GM19468 (cell line): ENCODE measurements at regions not wholly inside any gene's neighbourhood (a gene's known extent, or its start where the extent isn't known, plus 50 kb on each side); places are given as distances from the start of the nearest gene placed in this dataset.
A peak's percentile ranks its signal among the peaks of the same experiment; 100 is the strongest.
"Not testable (repeated sequence)": the region's sequence is repeated elsewhere in the genome, so short reads cannot be mapped to it uniquely, and the experiment has no call there.

Source experiments
- ATAC-seq: cut with Tn5 transposase; IDR thresholded peaks from one replicate; pipeline ENCODE4 v1.9.1; 2021; ENCODE audit warnings: mild to moderate bottlenecking, moderate library complexity, moderate number of reproducible peaks; ENCODE audit not compliant: unreplicated experiment; ENCODE audit errors: extremely low read depth

DNA sequence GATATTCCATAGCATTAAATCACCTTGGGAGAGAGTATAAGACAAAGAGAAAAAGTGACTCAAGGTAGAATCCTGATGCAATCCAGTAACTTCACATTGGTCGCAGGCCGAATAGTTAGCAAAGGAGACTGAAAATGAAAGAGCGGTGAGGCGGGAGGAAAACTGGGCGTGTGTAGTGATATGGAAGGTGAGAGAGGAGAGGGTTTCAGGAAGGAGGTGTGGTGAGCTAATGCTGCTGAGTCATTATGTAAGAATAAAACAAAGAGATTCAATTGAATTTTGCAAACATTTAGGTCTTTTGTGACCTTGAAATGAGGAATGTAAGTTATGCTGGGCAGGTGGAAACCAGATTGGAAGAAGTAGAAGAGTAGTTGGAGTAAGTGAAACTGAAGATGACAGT is 235.3 kb downstream of the C3orf38 start:
- no peak for ATAC-seq

DNA sequence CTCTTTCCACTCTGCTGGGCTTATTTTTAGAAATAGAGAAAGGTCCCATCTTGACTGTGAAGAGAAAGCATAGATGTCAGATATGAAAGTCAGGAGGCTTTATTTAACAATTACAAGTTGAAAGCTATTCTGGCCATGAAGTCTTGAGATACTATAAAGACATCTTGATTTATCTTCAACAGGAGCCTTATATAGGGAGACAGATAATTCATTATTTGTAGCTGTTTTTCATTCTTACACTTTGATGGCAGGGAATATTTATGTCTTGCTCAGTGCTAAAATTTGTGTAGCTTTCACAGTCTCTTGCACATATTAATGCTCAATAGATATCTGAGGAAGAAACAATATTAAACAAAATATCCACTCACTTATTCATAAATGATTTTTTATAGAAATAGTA is 248.8 kb downstream of the C3orf38 start:
- no peak for ATAC-seq

DNA sequence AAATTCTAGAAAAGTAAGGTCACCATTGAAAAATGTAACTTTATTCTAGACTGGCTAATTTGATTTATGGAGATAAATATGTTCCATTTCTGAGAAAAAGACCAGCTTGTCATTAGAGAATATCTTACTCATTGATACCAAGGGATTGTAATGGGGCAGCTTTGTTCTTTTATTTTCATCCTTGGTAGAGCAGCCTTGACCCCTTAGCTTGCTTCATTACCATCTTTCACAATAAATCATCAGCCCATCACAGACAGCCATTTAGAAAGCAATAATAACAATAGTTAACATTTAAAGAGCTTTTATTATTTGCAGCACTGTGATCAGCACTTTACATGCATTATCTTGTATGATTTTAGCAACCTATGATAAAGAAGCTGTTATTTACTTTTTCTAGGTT is 253.6 kb downstream of the C3orf38 start:
- no peak for ATAC-seq

DNA sequence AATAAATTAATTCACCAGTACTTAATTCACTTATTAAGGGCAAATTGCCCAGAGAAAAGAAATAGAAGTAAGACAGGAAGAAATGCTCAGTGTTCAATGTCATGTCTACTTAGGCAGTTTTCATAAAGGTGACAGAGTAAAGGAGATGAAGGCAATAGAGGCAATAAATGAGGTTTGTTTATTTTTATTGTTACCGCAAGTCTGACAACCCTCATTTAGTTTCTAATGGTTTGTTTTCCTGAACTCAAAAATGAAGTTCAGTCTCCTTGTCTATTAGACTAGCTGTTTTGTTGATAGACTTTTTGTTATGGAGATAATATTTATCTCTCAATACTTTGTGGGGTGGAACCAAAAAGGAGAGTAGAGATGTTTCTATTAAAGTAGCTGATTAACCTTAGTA is 258.3 kb downstream of the C3orf38 start:
- no peak for ATAC-seq

DNA sequence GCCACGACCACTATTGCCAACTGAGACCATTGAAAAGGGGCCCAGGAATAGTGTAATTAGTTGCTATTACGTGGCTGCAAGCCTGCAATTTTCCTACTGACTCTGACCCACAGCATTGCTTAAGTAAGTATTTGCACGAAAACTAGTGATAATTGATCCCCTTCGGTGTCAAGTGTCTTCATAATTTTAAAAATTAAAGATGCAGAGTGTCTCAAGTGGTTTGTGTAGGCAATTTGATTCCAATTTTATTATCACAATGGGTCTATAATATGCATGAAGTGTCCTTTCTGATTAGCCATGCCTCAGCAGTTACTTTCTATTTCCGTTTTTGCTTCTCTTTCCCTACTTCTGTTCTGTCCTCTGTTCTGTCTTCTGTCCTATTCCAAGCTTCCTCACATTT is 259.2 kb downstream of the C3orf38 start:
- no peak for ATAC-seq

DNA sequence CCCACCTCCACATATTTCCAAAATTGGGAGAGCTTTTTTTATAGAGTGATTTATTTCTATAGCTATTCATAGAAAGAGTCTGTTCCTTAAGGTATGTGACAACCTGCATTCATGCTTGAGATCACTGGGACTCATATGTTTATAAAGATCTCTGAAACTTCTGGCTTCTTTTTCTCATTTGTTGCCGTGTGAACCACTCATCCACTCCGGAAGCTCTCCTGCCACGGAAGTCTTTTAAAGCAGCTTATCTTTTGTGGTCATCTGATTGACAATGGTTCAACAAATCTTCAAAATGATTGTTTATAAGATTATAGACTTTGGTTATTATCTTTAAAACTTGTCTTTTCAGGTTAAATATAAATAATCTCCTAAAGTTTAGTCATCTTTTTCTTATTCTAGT is 260.5 kb downstream of the C3orf38 start:
- ATAC-seq: no peak

DNA sequence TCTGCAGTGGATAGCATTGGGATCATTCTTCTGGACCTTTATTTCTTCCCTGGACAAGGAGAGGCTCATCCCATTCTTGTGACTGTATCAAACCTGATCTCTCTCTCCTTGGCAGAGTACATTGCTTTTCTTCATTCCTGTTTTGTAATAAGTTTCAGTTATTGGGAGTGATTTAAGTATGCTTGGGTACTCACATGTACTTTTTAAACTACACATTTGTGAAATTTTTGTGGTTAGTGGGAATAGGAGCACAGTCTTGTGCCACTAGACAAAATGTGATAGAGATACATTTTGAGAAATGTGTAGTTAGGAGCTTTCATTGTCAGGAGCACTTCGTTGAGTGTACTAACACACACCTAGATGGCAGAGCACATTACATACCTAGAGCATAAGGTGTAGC is 262.6 kb downstream of the C3orf38 start:
- no peak for ATAC-seq

DNA sequence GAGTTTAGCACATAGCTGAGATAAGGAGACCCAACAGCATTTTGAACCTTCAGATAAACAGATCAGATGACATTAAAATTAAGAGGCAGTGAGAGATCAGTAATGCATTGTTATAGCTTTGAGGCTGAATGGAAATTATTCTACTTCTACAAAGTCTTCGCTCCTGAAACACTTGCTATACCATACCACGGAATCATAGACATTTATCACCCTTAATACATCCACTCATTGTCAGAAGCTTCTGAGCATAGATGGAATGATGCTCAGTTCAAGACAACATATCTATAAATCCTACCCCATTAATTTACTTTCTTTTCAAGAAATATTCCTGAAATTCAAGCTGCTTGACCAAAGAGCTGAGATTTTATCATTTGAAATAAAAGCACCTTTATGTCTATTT is 266.7 kb downstream of the C3orf38 start:
- ATAC-seq: no peak

DNA sequence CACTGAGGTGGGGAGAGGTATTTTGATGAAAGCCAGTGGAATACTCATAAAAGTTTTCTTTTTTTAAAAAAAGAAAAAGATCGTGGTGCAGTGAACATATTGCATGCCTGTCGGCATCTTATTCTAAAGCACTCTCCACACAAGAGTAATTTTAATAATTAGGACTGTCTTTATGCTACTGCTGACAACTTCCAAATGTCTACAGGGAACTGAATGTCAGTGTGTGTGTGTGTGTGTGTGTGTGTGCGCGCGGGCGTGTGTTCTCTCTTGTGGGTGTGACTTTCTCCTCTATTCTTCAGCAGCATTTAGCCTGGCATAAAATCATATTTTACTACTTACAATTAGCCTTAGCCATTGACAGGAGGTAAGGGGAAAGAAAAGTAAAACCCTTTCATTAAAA is 268.5 kb downstream of the C3orf38 start:
- ATAC-seq: no peak

DNA sequence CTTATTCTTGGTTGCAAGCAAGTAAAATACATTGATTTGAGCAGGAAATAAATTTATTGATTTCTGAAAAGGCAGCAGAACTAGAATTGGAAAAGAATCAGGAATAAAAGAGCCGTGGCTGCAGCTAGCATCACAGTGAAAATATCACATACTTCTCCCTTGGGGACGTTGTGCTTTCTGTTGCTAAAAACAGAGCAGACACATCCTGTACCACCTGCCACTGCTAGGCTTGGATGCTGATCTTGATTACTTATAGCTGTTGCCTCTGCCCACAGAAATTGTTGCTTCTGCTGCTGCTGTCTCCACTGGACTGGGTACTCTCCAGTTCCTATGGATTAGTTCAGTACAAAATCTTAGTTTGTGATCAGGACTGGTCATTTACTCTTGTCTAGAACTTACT is 283.8 kb downstream of the C3orf38 start:
- peak; percentile 88 for ATAC-seq

DNA sequence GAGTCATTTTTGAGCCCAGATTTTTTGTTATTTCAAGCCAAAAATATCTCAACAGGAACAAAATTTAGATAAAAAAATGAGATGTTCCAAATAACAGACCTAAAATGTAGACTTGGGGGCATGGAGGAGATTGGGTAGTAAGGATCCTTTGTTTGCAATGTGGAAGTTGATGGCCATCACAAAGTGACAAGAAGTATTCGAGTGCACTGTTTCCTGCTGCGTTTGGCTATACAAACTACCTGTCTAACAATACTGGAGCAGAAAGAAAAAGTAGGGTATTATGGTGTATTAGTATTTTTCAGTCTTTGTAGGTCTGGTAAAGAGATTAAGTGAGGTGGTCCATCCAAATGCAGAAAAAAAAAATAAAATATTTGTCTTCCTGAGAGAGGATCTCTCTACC is 284.2 kb downstream of the C3orf38 start:
- ATAC-seq: no peak

DNA sequence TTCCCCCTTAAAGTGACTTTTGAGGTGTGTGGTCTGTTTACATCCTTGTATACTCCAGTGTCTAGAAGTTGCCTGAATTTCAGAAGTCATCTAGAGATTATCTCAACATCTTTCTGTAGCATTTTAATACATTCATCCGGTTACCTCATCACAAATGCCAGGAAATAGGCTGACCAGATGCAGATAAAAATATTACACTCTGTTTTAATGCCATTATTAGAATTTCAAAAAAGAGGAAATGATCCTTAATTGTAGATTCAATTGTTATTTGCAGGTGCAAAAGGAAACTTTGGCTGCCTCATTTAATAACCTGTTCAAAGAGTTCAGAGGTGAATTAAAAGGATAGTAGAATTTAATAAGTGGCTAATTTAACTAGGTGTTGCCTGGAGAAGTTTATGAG is 290.9 kb downstream of the C3orf38 start:
- peak; percentile 57 for ATAC-seq

DNA sequence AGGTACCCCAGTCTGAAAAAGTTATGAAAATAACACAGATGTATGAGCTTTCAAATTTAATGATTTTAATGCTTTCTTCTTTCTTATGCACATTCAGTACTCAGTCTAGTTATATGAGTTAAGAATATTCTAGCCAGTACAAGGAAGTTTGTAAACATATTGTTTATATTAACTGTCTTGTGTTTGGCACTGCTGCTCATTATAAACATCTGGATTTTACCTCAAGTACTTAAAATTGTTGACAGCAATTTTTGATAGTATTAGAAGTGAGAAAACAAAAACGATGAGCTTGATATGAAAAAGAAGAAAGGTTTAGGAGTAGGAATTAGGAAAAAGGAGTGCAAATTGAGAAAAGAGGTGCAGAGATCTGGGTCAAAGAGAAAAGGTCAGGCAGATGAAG is 293.3 kb downstream of the C3orf38 start:
- ATAC-seq: no peak

DNA sequence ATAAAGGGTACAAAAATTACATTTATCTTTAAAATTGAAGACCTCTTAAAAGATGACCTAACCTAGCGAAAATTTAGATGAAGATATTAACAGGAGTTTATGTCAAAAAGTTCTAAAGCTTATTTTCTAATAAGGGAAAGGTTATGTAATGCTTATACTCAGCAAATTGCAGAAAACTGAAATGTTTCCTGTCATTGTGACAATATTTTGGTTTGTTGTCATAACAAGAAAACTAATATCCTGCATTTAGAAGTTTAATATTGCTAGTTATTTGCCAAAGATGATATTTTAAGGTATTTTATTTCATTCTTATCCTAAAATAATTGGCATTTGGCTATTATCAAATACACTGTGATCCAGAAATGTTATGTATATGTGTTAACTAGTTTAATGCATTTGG is 294.5 kb downstream of the C3orf38 start:
- ATAC-seq: no peak

DNA sequence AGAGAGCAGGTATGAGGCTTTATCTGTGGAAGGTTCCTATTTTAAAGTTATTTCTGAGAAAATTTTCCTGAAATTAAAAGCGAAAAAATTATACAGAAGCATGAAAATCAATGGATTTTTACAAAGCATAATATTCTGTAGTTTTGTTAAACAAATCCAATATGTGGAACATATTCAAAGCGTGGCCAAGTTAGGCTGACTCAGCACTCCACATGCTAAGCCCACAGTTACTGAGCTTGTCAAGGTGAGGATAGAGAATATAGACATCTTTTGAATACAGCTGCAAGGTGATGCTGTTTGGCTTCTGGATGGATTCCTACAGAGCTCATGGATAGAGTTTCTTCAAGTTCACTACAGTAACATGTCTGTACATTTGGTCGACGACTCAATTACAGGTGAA is 302.5 kb downstream of the C3orf38 start:
- no peak for ATAC-seq

DNA sequence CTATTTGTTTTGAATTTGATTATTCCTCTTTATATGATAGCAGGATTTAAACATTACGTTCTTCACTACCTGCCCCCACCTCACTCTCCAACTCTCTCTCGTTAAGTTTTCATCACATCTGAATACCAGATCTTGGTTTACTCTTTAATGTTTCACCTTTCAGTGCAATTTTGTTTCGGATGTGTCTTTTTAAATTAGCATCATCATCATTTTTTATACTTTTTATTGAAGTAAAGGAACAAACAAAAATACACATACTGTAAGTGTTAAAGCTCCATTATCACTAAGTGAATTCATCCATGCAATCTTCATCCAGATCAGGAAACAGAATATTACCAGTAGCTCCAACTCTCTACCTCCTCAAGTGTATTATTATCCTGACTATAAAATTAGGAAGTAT is 310.6 kb downstream of the C3orf38 start:
- no peak for ATAC-seq

DNA sequence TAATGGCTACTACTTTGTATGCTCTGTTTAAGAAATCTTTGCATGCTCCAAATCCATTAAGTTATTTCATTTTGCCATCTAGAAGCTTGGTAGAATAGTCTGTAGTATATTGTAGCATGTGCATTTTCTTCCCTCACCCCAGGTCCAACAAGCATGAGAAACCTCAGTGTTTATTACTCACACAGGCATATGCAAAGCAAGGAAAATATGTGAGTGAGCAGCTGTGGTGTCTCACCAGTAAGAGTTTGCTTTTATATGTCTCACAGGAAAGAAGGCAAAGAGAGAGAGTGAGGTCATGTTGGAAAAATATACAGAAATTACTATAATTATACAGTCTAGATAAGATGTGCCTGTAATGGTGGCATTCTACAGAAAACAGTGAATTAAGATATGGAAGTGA is 312.5 kb downstream of the C3orf38 start:
- no peak for ATAC-seq

DNA sequence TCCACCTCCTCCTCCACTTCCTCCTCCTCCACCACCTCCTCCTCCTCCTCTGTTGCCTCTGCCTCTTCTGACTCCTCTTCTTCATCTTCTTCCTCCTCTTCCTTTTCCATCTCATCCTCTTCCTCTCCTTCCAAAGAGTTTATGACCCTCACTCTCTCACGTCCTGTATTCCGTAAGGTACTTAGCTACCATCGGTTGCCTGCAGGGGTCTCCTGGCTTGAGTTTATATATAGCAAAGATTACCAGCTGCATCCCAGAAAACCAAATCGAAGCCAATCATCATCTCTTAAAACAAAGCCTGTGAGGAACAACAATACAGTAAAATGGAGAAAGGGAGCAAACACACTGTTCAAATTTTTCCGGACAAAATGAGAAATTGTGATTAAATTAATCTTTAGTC is 317.4 kb downstream of the C3orf38 start:
- no peak for ATAC-seq

DNA sequence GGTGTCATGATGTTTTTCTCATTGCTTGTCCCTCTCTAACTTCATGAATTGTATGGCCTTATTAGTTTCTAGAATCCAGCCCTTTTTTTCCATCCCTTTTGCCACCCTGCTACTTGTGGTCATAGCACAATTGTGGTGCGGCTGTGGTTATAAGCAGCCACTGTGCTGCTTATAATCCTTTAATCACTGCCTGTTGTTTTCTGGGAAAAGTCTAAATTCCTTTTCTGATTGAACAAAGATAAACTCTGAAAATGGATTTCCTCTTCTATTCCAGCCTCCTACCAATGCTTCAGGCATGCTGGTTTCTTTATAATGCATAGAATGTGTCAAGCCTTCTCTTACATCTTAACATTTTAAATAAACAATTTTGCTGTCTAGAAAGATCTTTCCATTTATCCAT is 319.5 kb downstream of the C3orf38 start:
- no peak for ATAC-seq

DNA sequence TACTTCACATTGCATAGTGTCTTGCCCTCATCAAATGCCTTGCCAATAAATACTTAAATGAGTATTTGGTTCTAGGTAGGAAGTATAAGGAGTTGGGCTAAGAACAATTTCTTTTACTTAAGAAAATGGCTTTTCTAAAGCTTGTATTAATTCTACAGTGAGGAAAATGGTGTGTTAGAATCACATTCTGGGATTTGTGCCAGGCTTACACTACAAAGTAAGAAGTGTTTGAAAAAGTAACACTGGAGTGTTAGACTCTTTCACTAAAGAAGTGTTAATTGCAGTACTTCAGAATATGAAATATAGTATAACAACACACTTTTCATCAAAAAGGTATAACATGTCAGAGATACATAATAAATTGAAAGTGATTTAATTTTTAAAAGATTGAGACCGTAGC is 328.7 kb downstream of the C3orf38 start:
- no peak for ATAC-seq

DNA sequence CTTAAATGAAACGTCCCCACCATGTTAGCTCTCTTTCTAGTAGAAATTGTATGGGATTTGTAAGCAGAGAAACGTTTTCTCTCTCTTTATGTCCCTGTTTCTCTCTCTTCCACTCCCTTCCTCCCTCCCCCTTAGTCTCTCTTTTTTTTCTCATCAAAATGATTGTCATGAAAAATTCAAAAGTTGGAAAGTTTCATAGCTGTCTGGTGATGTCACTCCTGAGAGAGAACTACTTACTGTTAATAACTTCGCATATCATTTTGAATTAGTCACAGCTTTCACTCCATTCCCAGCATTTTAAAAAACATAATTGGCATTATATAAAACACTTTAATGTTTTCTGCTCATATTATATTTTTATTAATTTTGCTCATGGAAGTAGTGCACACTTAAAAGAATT is 331.1 kb downstream of the C3orf38 start:
- ATAC-seq: no peak

DNA sequence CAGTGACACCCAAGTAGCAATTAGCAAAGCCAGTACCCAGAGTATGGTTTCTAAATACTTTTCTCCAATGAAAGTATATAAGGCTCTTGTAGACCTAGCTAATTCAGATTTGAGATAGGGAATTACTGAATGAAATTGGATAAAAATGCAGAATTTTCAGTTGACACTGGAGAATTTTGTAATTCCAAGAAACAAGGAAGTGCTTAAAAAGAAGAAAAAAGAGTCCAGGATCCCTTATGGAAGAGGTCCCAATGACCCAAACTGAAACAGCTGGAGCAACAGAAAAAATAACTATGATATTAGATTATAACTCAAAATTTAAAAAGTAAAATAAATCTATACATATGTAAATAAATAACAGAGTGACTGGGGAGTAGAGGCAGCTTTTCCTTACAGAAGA is 335.2 kb downstream of the C3orf38 start:
- no peak for ATAC-seq

DNA sequence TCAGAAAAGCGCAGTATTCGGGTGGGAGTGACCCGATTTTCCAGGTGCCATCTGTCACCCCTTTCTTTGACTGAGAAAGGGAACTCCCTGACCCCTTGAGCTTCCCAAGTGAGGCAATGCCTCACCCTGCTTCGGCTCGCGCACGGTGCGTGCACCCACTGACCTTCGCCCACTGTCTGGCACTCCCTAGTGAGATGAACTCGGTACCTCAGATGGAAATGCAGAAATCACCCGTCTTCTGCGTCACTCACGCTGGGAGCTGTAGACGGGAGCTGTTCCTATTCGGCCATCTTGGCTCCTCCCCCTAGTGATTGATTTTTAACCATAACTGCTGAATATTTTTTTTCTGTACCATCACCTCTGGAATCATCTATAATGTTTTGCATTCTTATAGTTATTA is 359.1 kb downstream of the C3orf38 start:
- not testable (repeated sequence) for ATAC-seq
